Activated naive CD4-positive, alpha-beta T cell treated with anti-CD3 and anti-CD28 coated beads, Interleukin-2, amount 50 U/mL, for 72 hours (primary cell): ENCODE measurements at regions not wholly inside any gene's neighbourhood (a gene's known extent, or its start where the extent isn't known, plus 50 kb on each side); places are given as distances from the start of the nearest gene placed in this dataset.
A peak's percentile ranks its signal among the peaks of the same experiment; 100 is the strongest.

Source experiments
- ATAC-seq, 2 donors: fragments of 150-1000 bp; cut with Tn5 transposase; 2 replicates each; pipeline ENCODE4 v1.10.0; 2021; ENCODE audit warnings: mild to moderate bottlenecking in 2 of 2, moderate library complexity in 2 of 2
- DNase-seq, 2 donors: peaks; one replicate each; pipeline ENCODE4 v3.0.0; 2021 to 2022; ENCODE audit warnings: low spot score in 2 of 2
- H3K27ac Mint-ChIP-seq, 2 donors: one replicate each; pipeline ENCODE4 v1.8.0; 2022; ENCODE audit warnings: mild to moderate bottlenecking in 2 of 2, mixed read lengths in 2 of 2
- H3K36me3 Mint-ChIP-seq, 2 donors: one replicate each; pipeline ENCODE4 v1.8.0; 2022; ENCODE audit warnings: mixed read lengths in 2 of 2
- H3K9me3 Mint-ChIP-seq, 2 donors: one replicate each; pipeline ENCODE4 v1.8.0; 2022; ENCODE audit warnings: mixed read lengths in 2 of 2

- ATAC-seq, result no peak
- H3K9me3 Mint-ChIP-seq, result peaks cover 5 to 9% of the 10 kb centered on the region in 2 donors
These were observed 201.7 kb upstream of the CHRM3 start for GRCh38 chr1:239184561-239185244.

GRCh38 chr1:239178961-239179360 lies 207.4 kb upstream of the CHRM3 start:
- Mint-ChIP-seq H3K27ac (no peak overlapping the region), H3K36me3 (peaks cover 0 to 4% of the 10 kb centered on the region in 2 donors), H3K9me3 (peaks cover 5 to 10% of the 10 kb centered on the region in 2 donors)
- DNase-seq (no peak), ATAC-seq (no peak)

More at GRCh38 chr1:239184561-239185244, 201.7 kb upstream of the CHRM3 start:
- no peak overlapping the region for H3K27ac Mint-ChIP-seq
- peaks cover 0 to 4% of the 10 kb centered on the region in 2 donors for H3K36me3 Mint-ChIP-seq
- DNase-seq, result no peak

- no peak for ATAC-seq
- H3K36me3 Mint-ChIP-seq, result no peaks in the 10 kb centered on the region
- H3K9me3 Mint-ChIP-seq, result peaks cover 0 to 16% of the 10 kb centered on the region in 2 donors
- no peak for DNase-seq
- no peak overlapping the region for H3K27ac Mint-ChIP-seq
These were observed 211.5 kb upstream of the CHRM3 start for GRCh38 chr1:239174880-239175279.

GRCh38 chr1:239170828-239171227 lies 215.5 kb upstream of the CHRM3 start:
- DNase-seq, result no peak
- Mint-ChIP-seq H3K36me3 (no peaks in the 10 kb centered on the region), H3K9me3 (peaks cover 0 to 10% of the 10 kb centered on the region in 2 donors), H3K27ac (no peak overlapping the region)
- no peak for ATAC-seq

GRCh38 chr1:239169276-239169675 lies 217.1 kb upstream of the CHRM3 start:
- H3K9me3 Mint-ChIP-seq, result peaks cover 0 to 10% of the 10 kb centered on the region in 2 donors
- no peak for ATAC-seq
- no peak overlapping the region for H3K27ac Mint-ChIP-seq

GRCh38 chr1:239164451-239165180 lies 221.8 kb upstream of the CHRM3 start:
- H3K9me3 Mint-ChIP-seq, result no peaks in the 10 kb centered on the region
- no peaks in the 10 kb centered on the region for H3K36me3 Mint-ChIP-seq
- DNase-seq (no peak), ATAC-seq (peak in 1 of 2 donors; percentile 16)
- H3K27ac Mint-ChIP-seq, result no peak overlapping the region

More at GRCh38 chr1:239169276-239169675, 217.1 kb upstream of the CHRM3 start:
- no peak for DNase-seq
- H3K36me3 Mint-ChIP-seq, result no peaks in the 10 kb centered on the region

- Mint-ChIP-seq H3K27ac (no peak overlapping the region), H3K9me3 (peaks cover 6 to 7% of the 10 kb centered on the region in 2 donors), H3K36me3 (no peaks in the 10 kb centered on the region)
- ATAC-seq (no peak), DNase-seq (no peak)
These were observed 230.8 kb upstream of the CHRM3 start for GRCh38 chr1:239155466-239156091.

GRCh38 chr1:239151937-239152336 lies 234.4 kb upstream of the CHRM3 start:
- ATAC-seq (no peak), DNase-seq (no peak)
- H3K9me3 Mint-ChIP-seq, result peaks cover 6 to 7% of the 10 kb centered on the region in 2 donors
- no peaks in the 10 kb centered on the region for H3K36me3 Mint-ChIP-seq
- no peak overlapping the region for H3K27ac Mint-ChIP-seq

- Mint-ChIP-seq H3K9me3 (peaks cover 4 to 20% of the 10 kb centered on the region in 2 donors), H3K27ac (no peak overlapping the region), H3K36me3 (no peaks in the 10 kb centered on the region)
- DNase-seq (no peak), ATAC-seq (no peak)
These were observed 245.4 kb upstream of the CHRM3 start for GRCh38 chr1:239140968-239141367.

- Mint-ChIP-seq H3K9me3 (peaks cover 9 to 25% of the 10 kb centered on the region in 2 donors), H3K36me3 (no peaks in the 10 kb centered on the region), H3K27ac (no peak overlapping the region)
- DNase-seq, result no peak
- ATAC-seq, result no peak
These were observed 246.6 kb upstream of the CHRM3 start for GRCh38 chr1:239139801-239140200.

GRCh38 chr1:239128541-239128940 lies 257.8 kb upstream of the CHRM3 start:
- no peak for ATAC-seq
- Mint-ChIP-seq H3K9me3 (peaks cover 7 to 12% of the 10 kb centered on the region in 2 donors), H3K36me3 (no peaks in the 10 kb centered on the region), H3K27ac (no peak overlapping the region)
- no peak for DNase-seq

GRCh38 chr1:239126884-239127283 lies 259.5 kb upstream of the CHRM3 start:
- DNase-seq (no peak), ATAC-seq (no peak)
- no peak overlapping the region for H3K27ac Mint-ChIP-seq
- peaks cover 7 to 12% of the 10 kb centered on the region in 2 donors for H3K9me3 Mint-ChIP-seq
- H3K36me3 Mint-ChIP-seq, result no peaks in the 10 kb centered on the region

GRCh38 chr1:239125893-239126292 lies 260.5 kb upstream of the CHRM3 start:
- H3K9me3 Mint-ChIP-seq, result peaks cover 7 to 12% of the 10 kb centered on the region in 2 donors
- no peak overlapping the region for H3K27ac Mint-ChIP-seq
- ATAC-seq, result no peak
- H3K36me3 Mint-ChIP-seq, result no peaks in the 10 kb centered on the region
- DNase-seq, result no peak

GRCh38 chr1:239125027-239125426 lies 261.3 kb upstream of the CHRM3 start:
- no peak for DNase-seq

GRCh38 chr1:239123260-239123659 lies 263.1 kb upstream of the CHRM3 start:
- Mint-ChIP-seq H3K36me3 (no peaks in the 10 kb centered on the region), H3K27ac (no peak overlapping the region), H3K9me3 (peaks cover 3 to 4% of the 10 kb centered on the region in 2 donors)
- ATAC-seq, result no peak
- no peak for DNase-seq

More at GRCh38 chr1:239125027-239125426, 261.3 kb upstream of the CHRM3 start:
- ATAC-seq, result no peak
- H3K9me3 Mint-ChIP-seq, result peaks cover 3 to 7% of the 10 kb centered on the region in 2 donors
- no peaks in the 10 kb centered on the region for H3K36me3 Mint-ChIP-seq
- no peak overlapping the region for H3K27ac Mint-ChIP-seq

- H3K27ac Mint-ChIP-seq, result no peak overlapping the region
- H3K9me3 Mint-ChIP-seq, result peaks cover 0 to 3% of the 10 kb centered on the region in 2 donors
- DNase-seq (no peak), ATAC-seq (no peak)
- H3K36me3 Mint-ChIP-seq, result no peaks in the 10 kb centered on the region
These were observed 274.1 kb upstream of the CHRM3 start for GRCh38 chr1:239112101-239112935.
